GM12873 (cell line): ENCODE measurements at regions not wholly inside any gene's neighbourhood (a gene's known extent, or its start where the extent isn't known, plus 50 kb on each side); places are given as distances from the start of the nearest gene placed in this dataset.

Experiments used
- TF ChIP-seq, protein P1 (sequence below): IDR thresholded peaks from 2 replicates; pipeline ENCODE4 v1.5.1; 2012; ENCODE audit warnings: low read depth, mild to moderate bottlenecking, moderate library complexity, low read length, control low read depth; ENCODE audit not compliant: insufficient read depth; ENCODE audit errors: missing control alignments

DNA sequence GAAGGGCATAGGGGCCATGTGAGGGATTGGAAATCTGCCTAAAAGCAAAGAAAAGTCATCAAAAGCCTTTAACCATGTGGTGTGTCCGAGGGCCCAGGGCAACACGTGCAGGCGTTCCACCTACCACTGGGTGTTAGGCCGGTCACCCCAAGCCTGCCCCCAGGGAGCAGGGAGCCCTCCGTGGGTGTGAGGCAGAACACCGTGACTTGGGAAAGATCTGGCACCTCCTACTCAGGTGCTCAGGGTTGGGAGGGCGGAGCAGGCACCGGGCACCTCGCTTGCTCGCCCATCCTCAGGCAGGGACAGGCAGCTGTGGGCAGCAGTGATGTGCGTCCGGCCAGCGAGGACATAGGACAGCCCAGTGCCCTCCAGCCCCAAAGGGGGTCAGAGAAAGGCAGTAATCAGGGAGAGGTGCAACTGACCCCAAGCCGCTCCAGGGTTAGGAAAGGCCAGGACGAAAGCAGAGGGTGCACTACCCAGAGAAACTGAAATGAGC, 80.7 kb upstream of the CHST15 start:
- TF ChIP-seq, protein P1, sequence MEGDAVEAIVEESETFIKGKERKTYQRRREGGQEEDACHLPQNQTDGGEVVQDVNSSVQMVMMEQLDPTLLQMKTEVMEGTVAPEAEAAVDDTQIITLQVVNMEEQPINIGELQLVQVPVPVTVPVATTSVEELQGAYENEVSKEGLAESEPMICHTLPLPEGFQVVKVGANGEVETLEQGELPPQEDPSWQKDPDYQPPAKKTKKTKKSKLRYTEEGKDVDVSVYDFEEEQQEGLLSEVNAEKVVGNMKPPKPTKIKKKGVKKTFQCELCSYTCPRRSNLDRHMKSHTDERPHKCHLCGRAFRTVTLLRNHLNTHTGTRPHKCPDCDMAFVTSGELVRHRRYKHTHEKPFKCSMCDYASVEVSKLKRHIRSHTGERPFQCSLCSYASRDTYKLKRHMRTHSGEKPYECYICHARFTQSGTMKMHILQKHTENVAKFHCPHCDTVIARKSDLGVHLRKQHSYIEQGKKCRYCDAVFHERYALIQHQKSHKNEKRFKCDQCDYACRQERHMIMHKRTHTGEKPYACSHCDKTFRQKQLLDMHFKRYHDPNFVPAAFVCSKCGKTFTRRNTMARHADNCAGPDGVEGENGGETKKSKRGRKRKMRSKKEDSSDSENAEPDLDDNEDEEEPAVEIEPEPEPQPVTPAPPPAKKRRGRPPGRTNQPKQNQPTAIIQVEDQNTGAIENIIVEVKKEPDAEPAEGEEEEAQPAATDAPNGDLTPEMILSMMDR: no peak

DNA sequence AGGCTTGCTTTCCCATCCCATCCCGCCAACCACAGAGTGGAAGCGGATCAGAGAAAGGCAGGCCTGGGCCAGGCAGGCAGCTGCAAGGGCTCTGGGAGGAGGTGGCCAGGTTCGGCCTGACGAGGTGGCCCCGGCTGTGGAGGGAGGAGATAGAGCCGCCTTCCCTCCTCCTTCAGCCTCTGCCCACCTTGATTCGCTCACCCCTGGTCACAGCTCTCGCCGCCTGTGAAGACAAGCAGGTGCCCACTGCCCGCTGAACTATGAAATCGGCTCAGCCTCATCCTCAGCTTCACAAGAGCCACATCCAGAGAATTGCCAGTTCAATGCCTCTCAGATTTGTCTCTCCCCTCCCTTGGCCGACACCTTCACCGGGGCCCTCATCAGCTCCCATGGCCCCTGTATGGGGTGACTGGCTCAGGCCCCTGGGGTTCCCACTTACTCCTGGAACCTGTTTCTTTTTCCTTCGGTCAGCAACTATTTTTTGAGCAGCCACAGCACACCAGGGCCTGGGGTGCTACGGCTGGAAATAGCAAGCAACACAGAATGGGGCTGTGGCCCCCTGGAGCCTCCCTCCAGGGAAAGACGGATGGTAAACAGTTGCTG, 80.0 kb upstream of the CHST15 start:
- TF ChIP-seq, protein P1: no peak

DNA sequence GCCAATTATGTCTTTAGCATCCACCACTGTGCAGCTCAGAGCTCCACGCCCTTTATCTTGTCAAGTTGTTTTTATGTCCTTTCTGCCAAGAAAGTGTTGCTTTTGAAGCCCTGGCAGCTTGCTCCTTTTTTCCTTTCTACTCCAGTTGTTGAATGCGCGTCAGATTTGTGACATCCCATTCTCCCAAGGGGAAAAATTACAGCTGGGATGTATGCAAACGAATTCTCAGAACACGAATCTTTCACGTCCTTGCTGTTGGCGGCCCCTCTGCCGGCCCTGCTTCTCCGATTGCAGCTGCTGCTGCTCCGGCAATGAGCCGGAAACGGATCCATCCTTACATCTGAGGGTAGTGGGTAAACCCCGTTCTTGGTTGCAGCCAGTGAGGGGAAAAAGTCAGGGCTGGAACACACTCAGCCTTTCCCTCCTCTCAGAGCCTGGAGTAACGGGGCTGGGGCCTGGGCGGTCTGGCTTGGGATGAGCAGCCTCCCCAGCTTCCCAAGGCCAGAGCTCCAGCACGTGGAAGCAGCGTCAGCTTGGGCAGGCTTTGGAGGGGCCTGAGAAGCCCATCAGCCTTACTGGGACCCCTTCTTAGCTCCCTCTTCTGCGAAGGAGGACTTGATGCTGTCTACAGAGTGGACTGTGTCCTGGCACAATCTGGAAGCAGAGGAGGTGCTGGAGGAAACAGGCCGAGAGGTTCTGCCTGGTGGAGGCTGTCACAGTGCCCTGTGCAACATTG, 79.0 kb upstream of the CHST15 start:
- TF ChIP-seq, protein P1: no peak

DNA sequence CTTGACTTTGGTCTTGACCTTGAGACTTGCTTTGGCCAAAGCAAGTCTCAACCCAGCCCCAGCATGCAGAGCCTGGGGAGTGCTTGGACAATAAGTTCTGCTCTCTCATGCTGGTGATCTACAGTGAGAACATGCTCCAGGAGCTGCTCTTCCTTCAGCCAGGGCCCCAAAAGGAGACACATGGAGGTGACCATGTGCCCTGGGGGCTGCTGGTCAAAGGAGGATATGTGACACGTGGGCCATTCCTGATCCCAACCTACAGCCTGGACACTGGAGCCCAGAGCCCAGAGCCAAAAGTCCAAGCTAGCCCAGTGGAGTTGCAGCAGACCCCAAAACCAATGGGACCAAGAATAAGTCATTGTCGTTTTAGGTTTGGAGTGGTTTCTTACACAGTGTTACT, 78.2 kb upstream of the CHST15 start:
- TF ChIP-seq, protein P1: no peak

DNA sequence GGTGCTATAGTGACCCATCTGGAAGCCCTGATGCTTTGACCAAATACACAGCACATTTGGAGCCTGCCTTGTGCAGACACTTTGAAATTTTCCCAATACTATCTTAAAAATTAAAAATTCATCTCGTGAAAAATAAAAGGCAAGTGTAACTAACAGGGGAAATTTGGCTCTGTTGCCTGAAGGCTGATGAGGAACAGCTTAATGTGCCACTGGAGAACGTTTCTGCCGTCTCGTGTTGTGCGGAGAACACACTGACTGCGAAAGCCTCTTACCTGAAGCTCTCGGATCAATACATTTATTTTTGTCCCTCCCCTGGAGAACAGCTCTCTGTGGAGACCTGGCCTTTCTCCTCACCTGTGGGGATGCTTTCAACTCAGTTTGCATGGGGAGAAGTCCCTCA, 77.2 kb upstream of the CHST15 start:
- TF ChIP-seq, protein P1: no peak

DNA sequence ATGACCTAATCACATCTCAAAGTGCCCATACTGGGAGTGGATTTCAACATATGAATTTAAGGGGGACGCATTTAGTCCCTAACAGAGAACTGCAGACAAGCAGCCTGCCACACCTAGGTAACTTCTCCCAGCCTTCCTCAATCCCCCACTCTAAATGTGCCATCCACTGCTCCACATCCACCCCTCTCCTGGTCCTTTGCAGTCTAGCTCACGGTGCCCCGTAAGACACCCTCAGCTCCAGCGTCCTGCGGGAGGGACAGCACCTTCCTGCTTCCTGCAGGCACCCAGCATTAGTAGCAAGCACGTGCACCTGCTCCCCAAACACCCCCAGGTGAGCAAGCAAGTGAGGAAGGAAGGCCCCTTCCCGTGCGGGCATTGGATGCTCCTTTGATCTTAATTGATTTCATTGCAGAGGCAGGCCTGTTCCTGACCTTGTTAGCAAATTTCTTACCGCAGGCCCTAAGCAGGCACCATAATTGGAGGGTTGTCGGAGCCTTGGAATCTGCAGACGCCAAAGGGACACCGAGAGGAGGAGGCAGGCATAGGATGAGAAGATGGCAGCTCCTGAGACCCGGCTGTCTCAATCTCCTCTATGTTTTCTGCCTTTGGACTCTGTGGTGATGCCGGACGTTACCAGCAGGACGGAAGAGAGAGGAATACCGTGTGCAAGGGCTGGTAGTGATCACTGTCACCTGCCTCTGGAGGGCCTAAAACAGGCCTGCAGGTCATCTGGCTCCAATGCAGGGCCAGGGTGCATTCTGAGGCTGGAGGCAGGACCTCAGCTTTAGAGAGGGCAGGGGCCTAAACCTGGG, 75.8 kb upstream of the CHST15 start:
- TF ChIP-seq, protein P1: no peak

DNA sequence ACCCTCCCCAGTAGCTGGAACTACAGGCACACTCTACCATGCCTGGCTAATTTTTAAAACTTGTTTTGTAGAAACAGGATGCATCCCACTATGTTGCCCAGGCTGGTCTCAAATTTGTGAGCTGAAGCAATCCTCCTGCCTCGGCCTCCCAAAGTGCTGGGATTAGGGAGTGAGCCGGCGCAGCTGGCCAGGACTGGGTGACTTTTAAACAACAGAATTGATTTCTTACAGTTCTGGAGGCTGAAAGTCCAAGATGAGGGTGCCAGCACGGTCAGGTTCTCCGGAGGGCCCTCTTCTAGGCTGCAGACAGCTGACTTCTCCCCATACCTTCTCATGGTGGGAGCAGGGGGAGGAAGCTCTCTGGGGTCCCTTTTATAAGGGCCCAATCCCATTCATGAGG, 75.2 kb upstream of the CHST15 start:
- TF ChIP-seq, protein P1: no peak
